IMR-90 (cell line): ENCODE measurements at regions not wholly inside any gene's neighbourhood (a gene's known extent, or its start where the extent isn't known, plus 50 kb on each side); places are given as distances from the start of the nearest gene placed in this dataset.

ENCODE experiments used
- ATAC-seq: fragments of 200-7000 bp; cut with Tn5 transposase; 2 replicates; pipeline ENCODE4 v1.9.1; 2020; ENCODE audit warnings: low read depth, mild to moderate bottlenecking, moderate library complexity
- BruUV-seq: library from RNA; stranded (reverse); fragments of 400-500 nt; replicated peaks from 2 replicates; lab custom pipeline; 2021; lab: Mats Ljungman, UMichigan
- CTCF ChIA-PET: fragments of 300-600 bp; formaldehyde crosslinking; extraction: SDS; loops from one replicate; lab custom pipeline; 2021; ENCODE audit warnings: antibody characterized with exemption; lab: Yijun Ruan, JAX
- POLR2A ChIA-PET: fragments of 300-600 bp; sonication (Branson Sonifier 250); formaldehyde crosslinking; loops from one replicate; lab custom pipeline; 2022; ENCODE audit warnings: antibody characterized with exemption; ENCODE audit not compliant: unreplicated experiment; lab: Charles Lee
- DNase-seq: peaks from one replicate; pipeline ENCODE4 v3.0.0; 2013
- H2AFZ ChIP-seq: replicated peaks from 2 replicates; pipeline ENCODE3; 2013; ENCODE audit warnings: low read length, mild to moderate bottlenecking; ENCODE audit not compliant: poor library complexity
- H2AK5ac ChIP-seq: 2 replicates; pipeline ENCODE4 v1.6.1; 2013; ENCODE audit warnings: low read depth, low read length, inconsistent platforms
- H2AK9ac ChIP-seq: replicated peaks from 2 replicates; pipeline ENCODE3; 2013; ENCODE audit warnings: mild to moderate bottlenecking, low read depth, low read length, moderate library complexity; ENCODE audit not compliant: poor library complexity
- H2BK120ac ChIP-seq: 2 replicates; pipeline ENCODE4 v1.6.1; 2013; ENCODE audit warnings: low read depth, low read length, inconsistent platforms
- H2BK15ac ChIP-seq: 3 replicates; pipeline ENCODE4 v1.6.1; 2013; ENCODE audit warnings: low read depth, low read length, inconsistent platforms
- H2BK20ac ChIP-seq: 2 replicates; pipeline ENCODE4 v1.6.1; 2013; ENCODE audit warnings: low read depth, mild to moderate bottlenecking, inconsistent platforms, low read length, moderate library complexity
- H2BK5ac ChIP-seq: 2 replicates; pipeline ENCODE4 v1.6.1; 2013; ENCODE audit warnings: mild to moderate bottlenecking, low read depth, low read length, inconsistent platforms; ENCODE audit not compliant: poor library complexity, severe bottlenecking
- H3K14ac ChIP-seq: replicated peaks from 2 replicates; pipeline ENCODE4 v1.6.1; 2013; ENCODE audit warnings: low read depth, low read length, inconsistent platforms
- H3K18ac ChIP-seq: 2 replicates; pipeline ENCODE4 v1.6.1; 2013; ENCODE audit warnings: low read depth, low read length, control low read depth
- H3K23ac ChIP-seq: 2 replicates; pipeline ENCODE4 v1.6.1; 2013; ENCODE audit warnings: low read depth, low read length, inconsistent platforms
- H3K27ac ChIP-seq: 2 replicates; pipeline ENCODE4 v1.5.1; 2013; ENCODE audit warnings: mild to moderate bottlenecking, control low read depth, low read length; ENCODE audit not compliant: insufficient read depth
- H3K27me3 ChIP-seq: 2 replicates; pipeline ENCODE4 v1.6.1; 2013; ENCODE audit warnings: low read length; ENCODE audit not compliant: control insufficient read depth, insufficient read depth
- H3K36me3 ChIP-seq: 2 replicates; pipeline ENCODE4 v1.6.1; 2013; ENCODE audit warnings: low read length, mixed read lengths; ENCODE audit not compliant: control insufficient read depth, insufficient read depth
- H3K4ac ChIP-seq: 2 replicates; pipeline ENCODE4 v1.6.1; 2013; ENCODE audit warnings: low read depth, low read length, inconsistent platforms
- H3K4me1 ChIP-seq: 2 replicates; pipeline ENCODE4 v1.6.1; 2013; ENCODE audit warnings: low read length, mixed read lengths; ENCODE audit not compliant: control insufficient read depth, insufficient read depth
- H3K4me2 ChIP-seq: 2 replicates; pipeline ENCODE4 v1.6.1; 2013; ENCODE audit warnings: low read depth, mild to moderate bottlenecking, control low read depth, low read length, moderate library complexity
- H3K4me3 ChIP-seq: 2 replicates; pipeline ENCODE4 v1.5.1; 2013; ENCODE audit warnings: low read depth, mild to moderate bottlenecking, control low read depth, low read length, moderate library complexity; ENCODE audit not compliant: insufficient read depth
- H3K56ac ChIP-seq: 2 replicates; pipeline ENCODE4 v1.6.1; 2013; ENCODE audit warnings: low read length, inconsistent platforms; ENCODE audit not compliant: insufficient read depth; ENCODE audit errors: extremely low read depth
- H3K79me1 ChIP-seq, 2 experiments: 2 replicates each; pipeline ENCODE4 v1.6.1; 2013; ENCODE audit warnings: low read length in 2 of 2, inconsistent platforms in 1 of 2, low read depth in 1 of 2
- H3K9ac ChIP-seq: 2 replicates; pipeline ENCODE4 v1.6.1; 2013; ENCODE audit warnings: low read depth, low read length, control low read depth
- H3K9me1 ChIP-seq: 2 replicates; pipeline ENCODE4 v1.6.1; 2013; ENCODE audit warnings: low read length, inconsistent platforms; ENCODE audit not compliant: insufficient read depth
- H3K9me3 ChIP-seq: 2 replicates; pipeline ENCODE4 v1.6.1; 2013; ENCODE audit warnings: low read length; ENCODE audit not compliant: control insufficient read depth, insufficient read depth
- H4K20me1 ChIP-seq: 2 replicates; pipeline ENCODE4 v1.6.1; 2013; ENCODE audit warnings: low read length, inconsistent platforms; ENCODE audit not compliant: insufficient read depth
- H4K5ac ChIP-seq: 2 replicates; pipeline ENCODE4 v1.6.1; 2013; ENCODE audit warnings: mild to moderate bottlenecking, low read depth, low read length, control low read depth
- H4K8ac ChIP-seq, 2 experiments: 2 replicates each; pipeline ENCODE4 v1.6.1; 2013; ENCODE audit warnings: low read depth in 2 of 2, low read length in 2 of 2, control low read depth in 1 of 2, inconsistent platforms in 1 of 2
- H4K91ac ChIP-seq: 2 replicates; pipeline ENCODE4 v1.6.1; 2013; ENCODE audit warnings: low read depth, low read length, inconsistent platforms; ENCODE audit not compliant: insufficient read depth
- BHLHE40 ChIP-seq: fragments of 150-350 bp; IDR thresholded peaks from 2 replicates; pipeline ENCODE4 v1.6.1; 2016; ENCODE audit warnings: mild to moderate bottlenecking, low read depth, low read length
- CHD1 ChIP-seq: IDR thresholded peaks from 2 replicates; pipeline ENCODE4 v1.6.1; 2012; ENCODE audit warnings: low read depth, low read length, improper control_type of control experiment
- ELK1 ChIP-seq: fragments of 150-350 bp; IDR thresholded peaks from 2 replicates; pipeline ENCODE4 v1.6.1; 2016; ENCODE audit warnings: low read depth, mild to moderate bottlenecking, low read length, moderate library complexity, borderline replicate concordance
- POLR2A ChIP-seq: IDR thresholded peaks from 2 replicates; pipeline ENCODE4 v1.6.1; 2012; ENCODE audit warnings: mild to moderate bottlenecking, low read depth, low read length
- SMC3 ChIP-seq: fragments of 150-350 bp; IDR thresholded peaks from 2 replicates; pipeline ENCODE4 v1.6.1; 2016; ENCODE audit warnings: low read depth, mild to moderate bottlenecking, antibody characterized with exemption, low read length, moderate library complexity
- WGBS, 2 experiments: methylation state at CpG; one replicate each; pipeline versions ENCODE4 v1.1.5 to v1.1.7; 2013; ENCODE audit warnings: missing lambda C conversion rate in 2 of 2; ENCODE audit not compliant: insufficient read length in 1 of 2; ENCODE audit errors: extremely low coverage in 2 of 2; 5-methylcytosine and 5-hydroxymethylcytosine counted together
- dilution Hi-C: fragments of 300-500 bp; cut with HindIII; formaldehyde crosslinking; loops from one replicate; pipeline ENCODE4 v1.14.3; 2018; ENCODE audit warnings: low sequenced_read_pairs; ENCODE audit not compliant: unreplicated experiment
- in situ Hi-C: fragments of 300-500 bp; cut with MboI; formaldehyde crosslinking; loops from 3 replicates; pipeline ENCODE4 v1.14.3; 2019; ENCODE audit warnings: low sequenced_read_pairs, inconsistent platforms, mixed read lengths
- intact Hi-C: fragments of 100-400 bp; cut with micrococcal nuclease; formaldehyde crosslinking; loops from 2 replicates; pipeline ENCODE4 v1.10.0; 2022
- TF ChIP-seq, protein P1 (sequence below): conservative IDR thresholded peaks from 2 replicates; pipeline ENCODE4 v1.5.1; 2012; ENCODE audit warnings: mild to moderate bottlenecking, low read depth, low read length, improper control_type of control experiment

- Histone ChIP-seq H3K9ac (no peak overlapping the region), H2AFZ (no peak overlapping the region), H4K5ac (no peak overlapping the region), H2BK120ac (no peak overlapping the region), H3K18ac (no peak overlapping the region), H3K4me2 (no peak overlapping the region), H3K79me1 (no peaks in the 10 kb centered on the region), H3K4me3 (no peak overlapping the region), H3K4me1 (no peaks in the 10 kb centered on the region), H4K20me1 (no peaks in the 10 kb centered on the region), H3K9me3 (no peaks in the 10 kb centered on the region), H3K36me3 (no peaks in the 10 kb centered on the region), H3K56ac (no peak overlapping the region), H2BK5ac (no peak overlapping the region), H4K8ac (no peak overlapping the region), H4K91ac (no peak overlapping the region), H3K9me1 (no peaks in the 10 kb centered on the region), H3K4ac (no peak overlapping the region), H3K27ac (no peak overlapping the region), H2BK20ac (no peak overlapping the region), H3K23ac (no peak overlapping the region), H2AK5ac (no peak overlapping the region), H3K27me3 (no peaks in the 10 kb centered on the region), H2AK9ac (no peak overlapping the region), H3K14ac (no peak overlapping the region), H2BK15ac (no peak overlapping the region)
- ATAC-seq (no peak), DNase-seq (no peak)
- dilution Hi-C loops (no loop called here), intact Hi-C loops (no loop called here), in situ Hi-C loops (no loop called here)
- no CpG with 5 or more reads among the region's 9 CpGs for WGBS, 2 experiments
- TF ChIP-seq BHLHE40 (no peak), SMC3 (no peak), ELK1 (no peak), POLR2A (no peak), CHD1 (no peak)
- TF ChIP-seq, protein P1, sequence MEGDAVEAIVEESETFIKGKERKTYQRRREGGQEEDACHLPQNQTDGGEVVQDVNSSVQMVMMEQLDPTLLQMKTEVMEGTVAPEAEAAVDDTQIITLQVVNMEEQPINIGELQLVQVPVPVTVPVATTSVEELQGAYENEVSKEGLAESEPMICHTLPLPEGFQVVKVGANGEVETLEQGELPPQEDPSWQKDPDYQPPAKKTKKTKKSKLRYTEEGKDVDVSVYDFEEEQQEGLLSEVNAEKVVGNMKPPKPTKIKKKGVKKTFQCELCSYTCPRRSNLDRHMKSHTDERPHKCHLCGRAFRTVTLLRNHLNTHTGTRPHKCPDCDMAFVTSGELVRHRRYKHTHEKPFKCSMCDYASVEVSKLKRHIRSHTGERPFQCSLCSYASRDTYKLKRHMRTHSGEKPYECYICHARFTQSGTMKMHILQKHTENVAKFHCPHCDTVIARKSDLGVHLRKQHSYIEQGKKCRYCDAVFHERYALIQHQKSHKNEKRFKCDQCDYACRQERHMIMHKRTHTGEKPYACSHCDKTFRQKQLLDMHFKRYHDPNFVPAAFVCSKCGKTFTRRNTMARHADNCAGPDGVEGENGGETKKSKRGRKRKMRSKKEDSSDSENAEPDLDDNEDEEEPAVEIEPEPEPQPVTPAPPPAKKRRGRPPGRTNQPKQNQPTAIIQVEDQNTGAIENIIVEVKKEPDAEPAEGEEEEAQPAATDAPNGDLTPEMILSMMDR: no peak
- no TSS peak for BruUV-seq
- ChIA-PET POLR2A (no interaction called here), CTCF (no interaction called here)
Observed at GRCh38 chr16:48887646-48888210, 277.7 kb upstream of the N4BP1 start.
